SU-DHL-6 (cell line): ENCODE measurements at regions not wholly inside any gene's neighbourhood (a gene's known extent, or its start where the extent isn't known, plus 50 kb on each side); places are given as distances from the start of the nearest gene placed in this dataset.

Source experiments
- EZH2phosphoT487 ChIP-seq: fragments of 200-600 bp; sonication (generic), shearing (Covaris generic); conservative IDR thresholded peaks from 2 replicates; pipeline ENCODE4 v1.6.1; 2018; ENCODE audit warnings: mild to moderate bottlenecking, antibody characterized with exemption, low read length, moderate library complexity, mixed read lengths
- TF ChIP-seq, protein P1 (sequence below): fragments of 200-600 bp; sonication (generic); IDR thresholded peaks from one replicate; pipeline ENCODE4 v1.5.1; 2017; ENCODE audit warnings: antibody characterized with exemption, mild to moderate bottlenecking, low read length, moderate library complexity; ENCODE audit not compliant: insufficient read depth, poor library complexity, severe bottlenecking

DNA sequence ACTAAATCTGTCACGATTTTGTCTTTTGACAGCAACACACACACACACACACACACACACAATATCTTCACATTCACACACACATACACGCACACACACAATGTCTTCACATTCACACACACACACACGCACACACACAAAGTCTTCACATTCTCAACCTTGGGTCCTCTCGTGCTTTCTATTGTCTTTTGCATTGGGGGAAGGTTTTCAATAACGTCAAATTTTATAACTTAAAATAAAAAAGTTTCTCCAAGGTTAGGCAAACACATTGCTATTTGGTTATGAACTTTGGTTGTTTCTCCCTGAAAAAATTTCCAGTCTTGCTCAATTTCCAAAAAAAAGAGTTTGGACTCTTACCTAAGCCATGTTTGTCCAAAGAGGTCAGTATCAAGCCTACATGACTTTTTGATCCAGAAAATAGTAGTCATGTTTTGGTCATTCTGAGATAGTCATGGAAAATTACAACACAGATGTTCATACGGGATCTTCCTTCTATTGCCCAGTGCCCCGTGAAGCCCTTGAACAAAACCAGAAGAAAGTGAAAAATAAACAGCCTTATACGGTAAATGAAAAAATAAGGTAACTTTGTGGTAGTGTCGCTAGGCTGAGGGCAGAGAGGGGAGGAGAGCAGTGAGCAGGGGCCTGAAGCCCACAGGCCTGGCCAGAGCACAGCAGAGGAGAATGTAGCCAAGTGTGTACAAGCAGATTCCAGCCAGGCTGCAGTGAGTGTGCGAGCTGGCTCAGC, 542.8 kb upstream of the ID2 start:
- TF ChIP-seq, protein P1, sequence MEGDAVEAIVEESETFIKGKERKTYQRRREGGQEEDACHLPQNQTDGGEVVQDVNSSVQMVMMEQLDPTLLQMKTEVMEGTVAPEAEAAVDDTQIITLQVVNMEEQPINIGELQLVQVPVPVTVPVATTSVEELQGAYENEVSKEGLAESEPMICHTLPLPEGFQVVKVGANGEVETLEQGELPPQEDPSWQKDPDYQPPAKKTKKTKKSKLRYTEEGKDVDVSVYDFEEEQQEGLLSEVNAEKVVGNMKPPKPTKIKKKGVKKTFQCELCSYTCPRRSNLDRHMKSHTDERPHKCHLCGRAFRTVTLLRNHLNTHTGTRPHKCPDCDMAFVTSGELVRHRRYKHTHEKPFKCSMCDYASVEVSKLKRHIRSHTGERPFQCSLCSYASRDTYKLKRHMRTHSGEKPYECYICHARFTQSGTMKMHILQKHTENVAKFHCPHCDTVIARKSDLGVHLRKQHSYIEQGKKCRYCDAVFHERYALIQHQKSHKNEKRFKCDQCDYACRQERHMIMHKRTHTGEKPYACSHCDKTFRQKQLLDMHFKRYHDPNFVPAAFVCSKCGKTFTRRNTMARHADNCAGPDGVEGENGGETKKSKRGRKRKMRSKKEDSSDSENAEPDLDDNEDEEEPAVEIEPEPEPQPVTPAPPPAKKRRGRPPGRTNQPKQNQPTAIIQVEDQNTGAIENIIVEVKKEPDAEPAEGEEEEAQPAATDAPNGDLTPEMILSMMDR: no peak
- TF ChIP-seq EZH2phosphoT487: no peak
